Trophoblast cell (in vitro differentiated cells and primary cell): ENCODE measurements at regions not wholly inside any gene's neighbourhood (a gene's known extent, or its start where the extent isn't known, plus 50 kb on each side); places are given as distances from the start of the nearest gene placed in this dataset.

Experiments used
- DNase-seq, 2 donors: peaks; one replicate each; pipeline ENCODE4 v3.0.0-alpha.2; 2016
- H2AFZ ChIP-seq: 2 replicates; pipeline ENCODE4 v1.6.1; 2013; ENCODE audit warnings: low read length, moderate library complexity, mild to moderate bottlenecking; ENCODE audit not compliant: insufficient read depth, poor library complexity
- H2AK5ac ChIP-seq: 2 replicates; pipeline ENCODE4 v1.6.1; 2013; ENCODE audit warnings: mild to moderate bottlenecking, low read length
- H2BK120ac ChIP-seq: 2 replicates; pipeline ENCODE4 v1.6.1; 2013; ENCODE audit warnings: low read length, mild to moderate bottlenecking, moderate library complexity; ENCODE audit not compliant: insufficient read depth, poor library complexity
- H2BK12ac ChIP-seq: 2 replicates; pipeline ENCODE4 v1.6.1; 2013; ENCODE audit warnings: mild to moderate bottlenecking, low read length, moderate library complexity
- H2BK5ac ChIP-seq: 2 replicates; pipeline ENCODE4 v1.6.1; 2013; ENCODE audit warnings: low read length, low read depth, moderate library complexity, mild to moderate bottlenecking; ENCODE audit not compliant: poor library complexity
- H3K14ac ChIP-seq: 2 replicates; pipeline ENCODE4 v1.6.1; 2013; ENCODE audit warnings: mild to moderate bottlenecking, low read length
- H3K18ac ChIP-seq: 2 replicates; pipeline ENCODE4 v1.6.1; 2013; ENCODE audit warnings: mild to moderate bottlenecking, low read length
- H3K23ac ChIP-seq: 2 replicates; pipeline ENCODE4 v1.6.1; 2013; ENCODE audit warnings: low read length
- H3K27ac ChIP-seq: 2 replicates; pipeline ENCODE4 v1.5.1; 2013; ENCODE audit warnings: low read depth, mild to moderate bottlenecking, inconsistent platforms, low read length, moderate library complexity
- H3K27me3 ChIP-seq: 2 replicates; pipeline ENCODE4 v1.6.1; 2013; ENCODE audit warnings: inconsistent platforms, mild to moderate bottlenecking, low read length, moderate library complexity; ENCODE audit not compliant: insufficient read depth
- H3K36me3 ChIP-seq, 2 experiments: 1 replicate in 1 of 2; 2 replicates in 1 of 2; pipeline ENCODE4 v1.6.1; 2013; ENCODE audit warnings: low read length in 2 of 2, mild to moderate bottlenecking in 2 of 2, moderate library complexity in 1 of 2; ENCODE audit not compliant: insufficient read depth in 2 of 2, control insufficient read depth in 1 of 2
- H3K4ac ChIP-seq: 2 replicates; pipeline ENCODE4 v1.6.1; 2013; ENCODE audit warnings: low read depth, mild to moderate bottlenecking, low read length, moderate library complexity
- H3K4me1 ChIP-seq, 2 experiments: 1 replicate in 1 of 2; 2 replicates in 1 of 2; pipeline ENCODE4 v1.6.1; 2013; ENCODE audit warnings: low read length in 2 of 2, mild to moderate bottlenecking in 2 of 2, moderate library complexity in 1 of 2; ENCODE audit not compliant: insufficient read depth in 2 of 2, control insufficient read depth in 1 of 2
- H3K4me2 ChIP-seq: 2 replicates; pipeline ENCODE4 v1.6.1; 2013; ENCODE audit warnings: inconsistent platforms, mild to moderate bottlenecking, low read length, moderate library complexity
- H3K4me3 ChIP-seq: 2 replicates; pipeline ENCODE4 v1.5.1; 2013; ENCODE audit warnings: mild to moderate bottlenecking, low read depth, low read length, inconsistent platforms
- H3K79me1 ChIP-seq: one replicate; pipeline ENCODE4 v1.6.1; 2013; ENCODE audit warnings: low read length
- H3K79me2 ChIP-seq: 2 replicates; pipeline ENCODE4 v1.6.1; 2013; ENCODE audit warnings: low read length, mild to moderate bottlenecking; ENCODE audit not compliant: control insufficient read depth, insufficient read depth, poor library complexity
- H3K9ac ChIP-seq: 2 replicates; pipeline ENCODE4 v1.6.1; 2013; ENCODE audit warnings: mild to moderate bottlenecking, low read length
- H3K9me3 ChIP-seq: 2 replicates; pipeline ENCODE4 v1.6.1; 2013; ENCODE audit warnings: low read depth, mild to moderate bottlenecking, control low read depth, inconsistent platforms, low read length; ENCODE audit not compliant: insufficient read depth
- H4K12ac ChIP-seq: 2 replicates; pipeline ENCODE4 v1.6.1; 2013; ENCODE audit warnings: low read depth, mild to moderate bottlenecking, low read length, moderate library complexity
- H4K8ac ChIP-seq: 2 replicates; pipeline ENCODE4 v1.6.1; 2013; ENCODE audit warnings: low read depth, mild to moderate bottlenecking, low read length, moderate library complexity
- H4K91ac ChIP-seq: one replicate; pipeline ENCODE4 v1.6.1; 2013; ENCODE audit warnings: low read depth, mild to moderate bottlenecking, low read length, moderate library complexity
- WGBS: extraction: QIAGEN DNeasy Blood & Tissue Kit; methylation state at CpG from one replicate; pipeline ENCODE4 v1.1.7; 2013; ENCODE audit warnings: missing lambda C conversion rate; ENCODE audit not compliant: insufficient read length, insufficient coverage; ENCODE audit errors: extremely low coverage; 5-methylcytosine and 5-hydroxymethylcytosine counted together

- Histone ChIP-seq H3K18ac (no peak overlapping the region), H3K14ac (no peak overlapping the region), H3K79me2 (no peaks in the 10 kb centered on the region), H3K27me3 (no peaks in the 10 kb centered on the region), H3K9me3 (no peaks in the 10 kb centered on the region), H3K4me2 (no peak overlapping the region), H4K8ac (no peak overlapping the region), H3K79me1 (no peaks in the 10 kb centered on the region), H4K91ac (no peak overlapping the region), H2BK120ac (no peak overlapping the region), H2BK5ac (no peak overlapping the region), H3K4me1 (no peaks in the 10 kb centered on the region), H3K4ac (no peak overlapping the region), H3K27ac (no peak overlapping the region), H4K12ac (no peak overlapping the region), H3K36me3 (no peaks in the 10 kb centered on the region), H2BK12ac (no peak overlapping the region), H2AFZ (no peak overlapping the region), H3K23ac (no peak overlapping the region), H3K9ac (no peak overlapping the region), H3K4me3 (no peak overlapping the region), H2AK5ac (no peak overlapping the region)
- DNase-seq: no peak
- WGBS: 100% methylated on average over 1 of the region's 9 CpGs
Measured at GRCh38 chr12:113674996-113675395, 203.3 kb upstream of the LHX5 start.

- H2AFZ ChIP-seq: no peak overlapping the region
- no peak overlapping the region for H4K8ac ChIP-seq
- no peaks in the 10 kb centered on the region for H3K4me1 ChIP-seq
- H3K27me3 ChIP-seq: no peaks in the 10 kb centered on the region
- no peak overlapping the region for H2BK12ac ChIP-seq
- H3K79me2 ChIP-seq: no peaks in the 10 kb centered on the region
- no peak overlapping the region for H3K23ac ChIP-seq
- no peak overlapping the region for H3K9ac ChIP-seq
- H3K4ac ChIP-seq: no peak overlapping the region
- H3K36me3 ChIP-seq: no peaks in the 10 kb centered on the region
- DNase-seq: no peak
- H3K4me3 ChIP-seq: no peak overlapping the region
- no peak overlapping the region for H4K12ac ChIP-seq
- no peak overlapping the region for H4K91ac ChIP-seq
- no peak overlapping the region for H2AK5ac ChIP-seq
- no peak overlapping the region for H3K14ac ChIP-seq
- WGBS: no CpG with 5 or more reads among the region's 7 CpGs
- H3K27ac ChIP-seq: no peak overlapping the region
- H3K9me3 ChIP-seq: no peaks in the 10 kb centered on the region
- no peak overlapping the region for H3K4me2 ChIP-seq
- H2BK5ac ChIP-seq: no peak overlapping the region
- no peaks in the 10 kb centered on the region for H3K79me1 ChIP-seq
- H3K18ac ChIP-seq: no peak overlapping the region
- no peak overlapping the region for H2BK120ac ChIP-seq
Measured at GRCh38 chr12:113674302-113674701, 202.6 kb upstream of the LHX5 start.

GRCh38 chr12:113673458-113674238, 202.0 kb upstream of the LHX5 start:
- no peak overlapping the region for H3K4me2 ChIP-seq
- H2BK12ac ChIP-seq: no peak overlapping the region
- no peaks in the 10 kb centered on the region for H3K79me2 ChIP-seq
- H2AK5ac ChIP-seq: no peak overlapping the region
- H3K18ac ChIP-seq: no peak overlapping the region
- H3K4ac ChIP-seq: no peak overlapping the region
- no peak overlapping the region for H2BK5ac ChIP-seq
- no peaks in the 10 kb centered on the region for H3K9me3 ChIP-seq
- no CpG with 5 or more reads among the region's 20 CpGs for WGBS
- no peak overlapping the region for H3K9ac ChIP-seq
- no peak overlapping the region for H3K14ac ChIP-seq
- no peaks in the 10 kb centered on the region for H3K79me1 ChIP-seq
- H3K4me3 ChIP-seq: no peak overlapping the region
- no peak overlapping the region for H3K27ac ChIP-seq
- no peak overlapping the region for H4K12ac ChIP-seq
- no peaks in the 10 kb centered on the region for H3K27me3 ChIP-seq
- H2BK120ac ChIP-seq: no peak overlapping the region
- H3K23ac ChIP-seq: no peak overlapping the region
- no peaks in the 10 kb centered on the region for H3K4me1 ChIP-seq
- no peak overlapping the region for H2AFZ ChIP-seq
- no peak for DNase-seq
- no peak overlapping the region for H4K91ac ChIP-seq
- H4K8ac ChIP-seq: no peak overlapping the region
- no peaks in the 10 kb centered on the region for H3K36me3 ChIP-seq

GRCh38 chr12:113670742-113671141, 199.1 kb upstream of the LHX5 start:
- no peak overlapping the region for H2AK5ac ChIP-seq
- no peak overlapping the region for H3K14ac ChIP-seq
- no peaks in the 10 kb centered on the region for H3K79me2 ChIP-seq
- no peak overlapping the region for H4K91ac ChIP-seq
- no peak overlapping the region for H2BK5ac ChIP-seq
- H2BK120ac ChIP-seq: no peak overlapping the region
- no peaks in the 10 kb centered on the region for H3K4me1 ChIP-seq
- no peak overlapping the region for H3K4me3 ChIP-seq
- H3K79me1 ChIP-seq: no peaks in the 10 kb centered on the region
- H3K18ac ChIP-seq: no peak overlapping the region
- no peaks in the 10 kb centered on the region for H3K27me3 ChIP-seq
- no peak overlapping the region for H3K23ac ChIP-seq
- WGBS: no CpG with 5 or more reads among the region's 1 CpG
- no peak overlapping the region for H3K4me2 ChIP-seq
- H2BK12ac ChIP-seq: no peak overlapping the region
- no peak overlapping the region for H4K12ac ChIP-seq
- no peaks in the 10 kb centered on the region for H3K9me3 ChIP-seq
- H3K9ac ChIP-seq: no peak overlapping the region
- H2AFZ ChIP-seq: no peak overlapping the region
- H3K36me3 ChIP-seq: no peaks in the 10 kb centered on the region
- no peak overlapping the region for H4K8ac ChIP-seq
- H3K4ac ChIP-seq: no peak overlapping the region
- no peak overlapping the region for H3K27ac ChIP-seq
- DNase-seq: no peak
